T-helper 17 cell (primary cell): ENCODE measurements at regions not wholly inside any gene's neighbourhood (a gene's known extent, or its start where the extent isn't known, plus 50 kb on each side); places are given as distances from the start of the nearest gene placed in this dataset.
"Not testable (repeated sequence)": the region's sequence is repeated elsewhere in the genome, so short reads cannot be mapped to it uniquely, and the experiment has no call there.

ENCODE experiments used
- ATAC-seq: fragments of 150-1000 bp; cut with Tn5 transposase; 2 replicates; pipeline ENCODE4 v1.10.0; 2021; ENCODE audit warnings: mild to moderate bottlenecking, moderate library complexity
- DNase-seq, 3 donors: peaks; one replicate each; pipeline versions ENCODE4 v3.0.0 to v3.0.0-alpha.2; 2020 to 2021
- H3K9me3 ChIP-seq: one replicate; pipeline ENCODE4 v1.7.0; 2013; ENCODE audit warnings: low read length, mild to moderate bottlenecking; ENCODE audit not compliant: control insufficient read depth, poor library complexity, severe bottlenecking
- H3K27ac Mint-ChIP-seq: one replicate; pipeline ENCODE4 v1.8.0; 2022; ENCODE audit warnings: mild to moderate bottlenecking, moderate library complexity, mixed read lengths
- H3K27me3 Mint-ChIP-seq: one replicate; pipeline ENCODE4 v1.8.0; 2022; ENCODE audit warnings: mixed read lengths
- H3K36me3 Mint-ChIP-seq: one replicate; pipeline ENCODE4 v1.8.0; 2022; ENCODE audit warnings: low read depth, mixed read lengths
- H3K4me1 Mint-ChIP-seq: one replicate; pipeline ENCODE4 v1.8.0; 2022; ENCODE audit warnings: mild to moderate bottlenecking, mixed read lengths
- H3K4me3 Mint-ChIP-seq: one replicate; pipeline ENCODE4 v1.8.0; 2022; ENCODE audit warnings: mild to moderate bottlenecking, moderate library complexity, mixed read lengths

GRCh38 chr17:15872677-15873076 is 72.3 kb upstream of the ADORA2B start:
- H3K4me1 Mint-ChIP-seq, H3K27ac Mint-ChIP-seq, ATAC-seq, DNase-seq, H3K9me3 ChIP-seq, H3K36me3 Mint-ChIP-seq, H3K4me3 Mint-ChIP-seq: not testable (repeated sequence)
- peaks cover 30% of the 10 kb centered on the region for H3K27me3 Mint-ChIP-seq

GRCh38 chr17:15877882-15878500 is 66.9 kb upstream of the ADORA2B start:
- H3K27ac Mint-ChIP-seq, H3K4me3 Mint-ChIP-seq, H3K4me1 Mint-ChIP-seq, DNase-seq, H3K36me3 Mint-ChIP-seq, ATAC-seq, H3K9me3 ChIP-seq: not testable (repeated sequence)
- H3K27me3 Mint-ChIP-seq, result peaks cover 33% of the 10 kb centered on the region

DNA sequence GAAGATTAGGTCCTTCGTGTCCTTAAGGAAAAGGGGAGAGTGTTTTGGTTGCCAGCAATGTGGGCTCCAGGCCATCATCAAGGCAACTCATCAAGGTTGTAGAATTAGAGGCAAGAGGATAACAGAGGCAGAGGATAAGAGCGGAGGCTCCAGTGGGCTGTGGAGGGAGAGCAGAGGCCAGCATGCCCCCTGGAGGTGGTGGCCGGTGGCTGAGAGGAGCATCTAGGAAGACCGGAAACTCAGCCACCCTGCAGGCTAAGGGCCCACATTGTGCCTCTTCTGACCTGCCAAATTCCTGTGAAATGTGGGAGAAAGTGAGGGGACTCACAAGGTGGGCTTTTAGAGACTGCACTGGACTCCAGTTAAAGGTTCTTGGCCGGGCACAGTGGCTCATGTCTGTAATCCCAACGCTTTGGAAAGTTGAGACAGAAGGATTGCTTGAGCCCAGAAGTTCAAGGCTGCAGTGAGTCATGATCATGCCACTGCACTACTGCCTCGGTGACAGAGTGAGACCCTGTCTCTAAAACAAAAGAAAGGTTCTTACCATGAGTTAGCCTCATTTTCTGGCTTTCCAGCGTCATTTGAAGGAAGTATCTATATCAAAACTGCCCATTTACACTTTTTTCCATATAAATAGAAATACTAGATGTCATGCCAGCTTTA is 62.7 kb upstream of the ADORA2B start:
- ATAC-seq (no peak), DNase-seq (no peak)
- Mint-ChIP-seq H3K27me3 (peaks cover 27% of the 10 kb centered on the region), H3K4me3 (no peak overlapping the region), H3K4me1 (peaks cover 9% of the 10 kb centered on the region), H3K27ac (no peak overlapping the region), H3K36me3 (peaks cover 2% of the 10 kb centered on the region)
- H3K9me3 ChIP-seq, result no peaks in the 10 kb centered on the region

DNA sequence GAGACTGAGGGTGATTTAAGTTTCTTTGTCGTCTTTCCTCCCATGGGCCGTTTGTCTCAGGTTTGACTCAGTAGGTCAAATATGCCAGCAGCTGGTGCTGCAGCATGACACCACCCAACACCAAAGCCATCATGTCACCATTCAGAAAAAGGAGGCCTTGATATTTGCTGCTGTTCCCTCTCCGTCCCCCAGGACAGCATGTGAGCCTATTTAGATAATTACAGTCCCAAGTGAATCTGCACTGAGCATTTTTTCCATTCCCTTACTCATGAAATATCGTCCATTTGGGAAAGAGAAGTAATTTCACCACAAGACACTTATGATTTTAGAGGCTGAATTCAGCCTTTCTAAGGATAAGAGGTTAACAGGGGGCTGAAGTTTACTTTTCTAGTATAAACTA is 62.2 kb upstream of the ADORA2B start:
- H3K4me1 Mint-ChIP-seq, result peaks cover 11% of the 10 kb centered on the region
- H3K9me3 ChIP-seq, result no peaks in the 10 kb centered on the region
- H3K4me3 Mint-ChIP-seq, result no peak overlapping the region
- peaks cover 2% of the 10 kb centered on the region for H3K36me3 Mint-ChIP-seq
- H3K27me3 Mint-ChIP-seq, result peaks cover 26% of the 10 kb centered on the region
- ATAC-seq, result no peak
- DNase-seq, result no peak
- H3K27ac Mint-ChIP-seq, result no peak overlapping the region

DNA sequence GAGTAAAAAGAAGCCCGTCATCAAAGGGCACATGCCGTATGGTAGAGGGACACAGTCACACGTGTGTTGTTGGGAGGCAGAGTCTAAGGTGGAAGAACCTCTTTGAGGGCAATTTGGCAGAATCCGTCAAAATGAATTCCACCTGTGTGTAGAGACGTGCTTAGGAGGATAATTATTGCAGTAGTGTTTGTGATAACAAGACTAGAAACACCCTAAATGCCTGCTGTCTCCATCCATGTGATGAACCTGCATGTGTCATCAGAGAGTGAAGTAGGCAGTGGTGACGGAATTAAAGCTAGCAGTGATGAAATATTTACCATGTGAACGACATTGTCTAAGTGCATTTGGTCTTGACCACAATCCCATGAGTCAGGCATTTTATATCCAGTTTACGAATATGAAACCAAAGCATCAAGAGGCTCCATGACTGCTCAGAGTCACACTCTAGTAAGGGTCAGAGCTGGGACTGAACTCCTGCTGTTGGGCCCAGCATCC is 61.3 kb upstream of the ADORA2B start:
- H3K27me3 Mint-ChIP-seq, result peaks cover 22% of the 10 kb centered on the region
- H3K9me3 ChIP-seq, result no peaks in the 10 kb centered on the region
- H3K36me3 Mint-ChIP-seq, result peaks cover 2% of the 10 kb centered on the region
- no peak overlapping the region for H3K4me3 Mint-ChIP-seq
- peaks cover 11% of the 10 kb centered on the region for H3K4me1 Mint-ChIP-seq
- ATAC-seq, result peak; percentile 35
- no peak for DNase-seq
- peak overlapping the region; percentile 16 for H3K27ac Mint-ChIP-seq

DNA sequence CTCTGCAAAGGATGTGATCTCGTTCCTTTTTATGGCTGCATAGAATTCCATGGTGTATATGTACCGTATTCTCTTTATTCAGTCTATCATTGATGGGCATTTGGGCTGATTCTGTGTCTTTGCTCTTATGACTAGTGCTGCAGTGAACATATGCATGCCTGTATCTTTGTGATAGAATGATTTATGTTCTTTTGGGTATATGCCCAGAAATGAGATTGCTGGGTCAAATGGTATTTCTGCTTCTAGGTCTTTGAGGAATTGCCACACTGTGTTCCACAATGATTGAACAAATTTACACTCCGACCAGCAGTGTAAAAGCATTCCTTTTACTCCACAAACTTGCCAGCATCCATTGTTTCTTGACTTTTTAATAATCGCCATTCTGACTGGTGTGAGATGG is 60.2 kb upstream of the ADORA2B start:
- Mint-ChIP-seq H3K4me3 (no peak overlapping the region), H3K36me3 (peaks cover 2% of the 10 kb centered on the region), H3K27me3 (peaks cover 22% of the 10 kb centered on the region), H3K27ac (no peak overlapping the region), H3K4me1 (peaks cover 11% of the 10 kb centered on the region)
- H3K9me3 ChIP-seq, result no peaks in the 10 kb centered on the region
- DNase-seq (no peak), ATAC-seq (no peak)

GRCh38 chr17:15885770-15886169 is 59.2 kb upstream of the ADORA2B start:
- no peak overlapping the region for H3K4me3 Mint-ChIP-seq
- DNase-seq, result no peak
- peaks cover 13% of the 10 kb centered on the region for H3K4me1 Mint-ChIP-seq
- H3K27ac Mint-ChIP-seq, result no peak overlapping the region
- no peak for ATAC-seq
- peaks cover 22% of the 10 kb centered on the region for H3K27me3 Mint-ChIP-seq
- H3K36me3 Mint-ChIP-seq, result peaks cover 2% of the 10 kb centered on the region
- H3K9me3 ChIP-seq, result no peaks in the 10 kb centered on the region

GRCh38 chr17:15886221-15886620 is 58.7 kb upstream of the ADORA2B start:
- Mint-ChIP-seq H3K27me3 (peaks cover 22% of the 10 kb centered on the region), H3K4me3 (no peak overlapping the region), H3K36me3 (peaks cover 2% of the 10 kb centered on the region), H3K27ac (peak overlapping the region; percentile 81), H3K4me1 (peaks cover 13% of the 10 kb centered on the region)
- DNase-seq, result no peak
- no peaks in the 10 kb centered on the region for H3K9me3 ChIP-seq
- no peak for ATAC-seq

DNA sequence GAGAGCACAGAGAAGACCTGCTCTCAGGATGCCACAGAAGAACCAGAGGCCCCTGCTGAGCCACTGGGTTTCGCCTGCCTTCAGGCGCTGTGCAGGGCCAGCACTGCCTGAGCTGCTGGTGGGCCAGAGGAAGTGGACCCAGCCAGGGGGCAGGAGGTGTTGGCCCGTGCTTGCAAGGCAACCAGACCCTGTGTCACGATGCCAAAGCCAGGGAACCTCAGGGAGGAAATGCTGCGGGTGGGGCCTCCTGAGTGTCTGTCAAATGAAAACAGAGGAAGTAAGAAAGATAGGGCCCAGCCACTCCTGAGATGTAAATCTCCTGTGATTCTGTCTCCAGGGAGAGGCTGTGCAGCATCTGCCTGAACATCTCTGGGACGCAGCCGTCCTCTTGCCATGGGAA is 58.1 kb upstream of the ADORA2B start:
- H3K9me3 ChIP-seq, result no peaks in the 10 kb centered on the region
- ATAC-seq (peak; percentile 28), DNase-seq (no peak)
- Mint-ChIP-seq H3K4me3 (peak overlapping the region; percentile 52), H3K4me1 (peaks cover 13% of the 10 kb centered on the region), H3K36me3 (peaks cover 2% of the 10 kb centered on the region), H3K27me3 (peaks cover 19% of the 10 kb centered on the region), H3K27ac (peak overlapping the region; percentile 81)

- peaks cover 13% of the 10 kb centered on the region for H3K4me1 Mint-ChIP-seq
- no peak for DNase-seq
- H3K27me3 Mint-ChIP-seq, result peaks cover 16% of the 10 kb centered on the region
- H3K27ac Mint-ChIP-seq, result no peak overlapping the region
- H3K9me3 ChIP-seq, result no peaks in the 10 kb centered on the region
- peaks cover 2% of the 10 kb centered on the region for H3K36me3 Mint-ChIP-seq
- no peak for ATAC-seq
- H3K4me3 Mint-ChIP-seq, result no peak overlapping the region
Observed at GRCh38 chr17:15888436-15888835, 56.5 kb upstream of the ADORA2B start.

GRCh38 chr17:15890279-15890892 is 54.5 kb upstream of the ADORA2B start:
- no peak for DNase-seq
- H3K9me3 ChIP-seq, result no peaks in the 10 kb centered on the region
- H3K4me1 Mint-ChIP-seq, result peaks cover 13% of the 10 kb centered on the region
- H3K27me3 Mint-ChIP-seq, result peaks cover 15% of the 10 kb centered on the region
- ATAC-seq, result no peak
- peaks cover 6% of the 10 kb centered on the region for H3K36me3 Mint-ChIP-seq
- no peak overlapping the region for H3K4me3 Mint-ChIP-seq
- H3K27ac Mint-ChIP-seq, result no peak overlapping the region

DNA sequence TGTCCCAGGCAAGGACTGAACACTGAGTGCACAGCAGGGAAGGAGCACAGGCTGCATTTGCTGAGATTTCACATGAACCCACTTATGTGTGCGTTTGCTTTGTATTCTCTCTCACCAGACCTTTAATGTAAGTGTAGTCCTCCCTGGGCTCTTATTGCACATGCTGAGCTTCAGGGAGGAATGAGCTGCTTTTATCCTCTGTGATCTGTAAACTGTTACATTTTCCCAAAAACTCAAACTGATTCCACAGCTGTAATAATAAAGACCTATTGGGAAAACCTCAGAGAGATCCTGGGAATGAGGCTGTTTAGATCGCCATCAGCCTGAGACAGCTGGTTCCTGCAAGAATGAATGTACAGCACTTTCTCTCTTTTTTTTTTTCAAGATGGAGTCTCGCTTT is 53.6 kb upstream of the ADORA2B start:
- peaks cover 13% of the 10 kb centered on the region for H3K4me1 Mint-ChIP-seq
- H3K36me3 Mint-ChIP-seq, result peaks cover 5% of the 10 kb centered on the region
- no peak for ATAC-seq
- no peak overlapping the region for H3K4me3 Mint-ChIP-seq
- H3K9me3 ChIP-seq, result no peaks in the 10 kb centered on the region
- H3K27me3 Mint-ChIP-seq, result peaks cover 12% of the 10 kb centered on the region
- H3K27ac Mint-ChIP-seq, result no peak overlapping the region
- no peak for DNase-seq

GRCh38 chr17:15892244-15892643 is 52.7 kb upstream of the ADORA2B start:
- H3K36me3 Mint-ChIP-seq, result peaks cover 3% of the 10 kb centered on the region
- H3K4me3 Mint-ChIP-seq, result no peak overlapping the region
- H3K27ac Mint-ChIP-seq, result no peak overlapping the region
- peaks cover 8% of the 10 kb centered on the region for H3K4me1 Mint-ChIP-seq
- H3K27me3 Mint-ChIP-seq, result peaks cover 6% of the 10 kb centered on the region
- H3K9me3 ChIP-seq, result no peaks in the 10 kb centered on the region
- no peak for ATAC-seq
- DNase-seq, result no peak
